CD4-positive, alpha-beta T cell treated with Interleukin-6 at 100 ng/mL for 8 hours (primary cell): ENCODE measurements at regions not wholly inside any gene's neighbourhood (a gene's known extent, or its start where the extent isn't known, plus 50 kb on each side); places are given as distances from the start of the nearest gene placed in this dataset.

Source experiments
- DNase-seq: peaks from one replicate; pipeline ENCODE4 v3.0.0-alpha.2; 2020; ENCODE audit warnings: mixed read lengths, low spot score

DNA sequence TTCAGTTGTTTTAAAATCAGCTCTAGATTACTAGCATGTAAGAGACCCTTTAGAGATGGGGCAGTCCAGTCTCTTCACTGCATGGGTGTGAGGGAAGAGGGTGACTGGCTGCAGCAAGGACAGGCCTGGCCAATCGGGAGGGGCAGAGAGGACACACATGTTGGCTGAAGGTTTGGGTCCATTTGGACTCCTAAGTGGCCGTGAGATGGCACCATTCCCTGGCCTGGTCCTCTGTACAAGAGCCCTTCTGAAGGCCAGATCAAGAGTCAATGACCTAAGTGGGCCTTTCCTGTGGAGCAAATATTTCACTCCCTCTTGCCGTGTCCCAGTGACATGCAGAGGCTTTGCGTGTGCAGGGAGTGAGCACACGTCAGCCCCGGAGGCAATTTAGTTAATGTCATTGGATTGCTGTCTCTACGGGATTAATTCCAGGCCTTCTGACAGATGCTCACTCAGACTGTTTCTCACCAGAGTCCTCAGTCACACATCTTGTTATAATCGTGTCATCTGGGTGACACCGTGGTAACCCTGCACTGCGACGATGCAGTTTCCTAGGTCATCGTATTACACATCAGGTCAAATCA, 613.0 kb downstream of the NPHP4 start:
- DNase-seq: no peak

- DNase-seq: no peak
Measured at GRCh38 chr1:5376538-5377247, 615.5 kb downstream of the NPHP4 start.

DNA sequence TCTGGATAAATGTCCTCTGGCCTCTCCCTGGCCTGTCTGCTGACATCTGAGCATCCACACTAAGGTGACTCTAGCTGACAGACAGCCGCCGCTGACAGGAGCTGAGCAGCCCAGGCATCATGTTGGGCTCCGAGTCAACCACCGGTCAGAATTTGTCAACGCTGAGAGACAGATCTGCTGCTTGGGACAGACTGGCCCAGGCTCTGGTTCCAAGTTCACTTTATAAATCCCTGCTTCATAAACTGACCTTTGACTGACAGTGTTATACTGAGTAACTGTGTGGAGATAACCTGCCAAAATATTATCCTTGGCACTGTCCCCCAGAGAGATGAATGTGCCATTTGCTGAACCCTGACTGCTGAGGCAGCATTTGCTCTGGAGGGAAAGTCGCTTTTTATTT, 616.7 kb downstream of the NPHP4 start:
- DNase-seq: no peak

GRCh38 chr1:5374192-5374591, 618.0 kb downstream of the NPHP4 start:
- no peak for DNase-seq

DNA sequence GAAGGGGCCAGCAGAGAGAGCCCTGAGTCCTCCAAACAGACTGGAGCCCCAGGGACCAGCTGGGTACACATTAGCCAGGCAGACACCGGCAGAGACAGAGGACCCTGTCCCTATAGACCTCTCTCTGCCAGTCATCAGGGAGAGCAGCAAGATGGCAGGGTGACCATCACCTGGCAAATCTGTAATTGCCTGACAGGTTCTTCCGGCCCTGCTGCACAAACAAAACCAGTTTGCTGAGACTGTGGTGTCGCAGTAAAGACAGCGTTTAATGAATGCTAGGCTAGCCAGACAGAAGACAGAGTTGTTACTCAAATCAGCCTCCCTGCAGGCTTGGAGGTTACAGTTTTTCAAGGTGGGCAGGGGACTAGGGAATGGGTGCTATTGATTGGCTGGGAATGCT, 618.9 kb downstream of the NPHP4 start:
- no peak for DNase-seq

- DNase-seq: no peak
Measured at GRCh38 chr1:5371270-5371669, 621.0 kb downstream of the NPHP4 start.

GRCh38 chr1:5370311-5370710, 621.9 kb downstream of the NPHP4 start:
- peak; percentile 29 for DNase-seq

- no peak for DNase-seq
Measured at GRCh38 chr1:5369223-5369622, 623.0 kb downstream of the NPHP4 start.

DNA sequence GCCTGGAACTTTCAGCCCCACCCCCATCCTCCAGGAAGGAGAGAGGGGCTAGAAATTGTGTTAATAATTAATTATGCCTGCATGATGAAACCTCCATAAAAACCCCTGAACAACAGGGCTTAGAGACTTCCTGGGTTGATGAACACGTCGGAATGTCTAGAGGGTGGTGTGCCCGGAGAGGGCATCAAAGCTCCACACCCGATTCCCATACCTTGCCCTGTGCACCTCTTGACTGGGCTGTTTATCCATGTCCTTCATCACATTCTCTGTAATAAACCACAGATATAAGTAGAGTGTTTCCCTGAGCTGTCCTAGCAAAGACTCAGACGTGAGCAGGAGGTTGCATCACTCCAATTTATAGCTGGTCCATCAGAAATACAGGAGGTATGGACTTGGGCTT, 624.0 kb downstream of the NPHP4 start:
- no peak for DNase-seq

GRCh38 chr1:5367306-5367705, 624.9 kb downstream of the NPHP4 start:
- DNase-seq: no peak

GRCh38 chr1:5365751-5366150, 626.5 kb downstream of the NPHP4 start:
- DNase-seq: no peak

GRCh38 chr1:5364591-5364990, 627.6 kb downstream of the NPHP4 start:
- DNase-seq: no peak

- no peak for DNase-seq
Measured at GRCh38 chr1:5354681-5355080, 637.5 kb downstream of the NPHP4 start.

DNA sequence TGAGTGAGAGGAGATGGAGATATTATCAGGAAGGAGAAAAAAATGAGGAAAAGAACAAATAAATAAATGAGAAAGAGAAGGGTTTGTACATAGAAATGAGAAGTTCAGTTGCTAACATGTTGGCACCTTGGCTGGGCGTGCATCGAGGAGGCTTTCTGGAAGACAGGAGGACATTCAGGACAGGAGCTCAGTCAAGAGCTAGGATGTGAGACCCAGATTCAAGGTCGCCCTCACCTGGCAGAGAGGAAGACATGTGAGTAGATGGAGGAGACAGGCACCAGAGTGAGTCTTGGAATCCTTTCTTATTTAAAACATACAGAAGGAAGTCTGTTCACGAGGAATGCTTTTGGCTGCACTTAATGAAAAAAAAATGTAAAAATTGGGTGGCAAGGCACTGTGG, 640.9 kb downstream of the NPHP4 start:
- no peak for DNase-seq

DNA sequence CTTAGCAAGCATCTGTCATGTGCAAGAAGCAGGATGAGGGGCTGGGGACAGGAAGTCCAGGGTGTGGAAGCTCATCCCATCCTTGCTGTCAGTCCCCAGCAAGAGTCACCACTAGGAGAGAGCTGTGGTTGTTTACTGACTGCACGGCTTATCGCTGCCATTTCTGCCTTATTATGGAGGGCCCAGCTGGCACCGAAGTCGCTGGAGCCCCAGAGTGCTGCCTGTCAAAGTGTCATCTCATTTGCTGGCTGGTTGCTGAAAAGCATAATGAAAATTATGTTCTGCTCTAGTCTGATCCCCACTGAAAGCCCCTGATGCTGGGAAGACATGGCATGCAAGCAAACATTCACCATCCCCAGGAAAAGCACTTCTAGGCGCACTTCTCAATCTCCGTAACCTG, 642.7 kb downstream of the NPHP4 start:
- DNase-seq: no peak

DNA sequence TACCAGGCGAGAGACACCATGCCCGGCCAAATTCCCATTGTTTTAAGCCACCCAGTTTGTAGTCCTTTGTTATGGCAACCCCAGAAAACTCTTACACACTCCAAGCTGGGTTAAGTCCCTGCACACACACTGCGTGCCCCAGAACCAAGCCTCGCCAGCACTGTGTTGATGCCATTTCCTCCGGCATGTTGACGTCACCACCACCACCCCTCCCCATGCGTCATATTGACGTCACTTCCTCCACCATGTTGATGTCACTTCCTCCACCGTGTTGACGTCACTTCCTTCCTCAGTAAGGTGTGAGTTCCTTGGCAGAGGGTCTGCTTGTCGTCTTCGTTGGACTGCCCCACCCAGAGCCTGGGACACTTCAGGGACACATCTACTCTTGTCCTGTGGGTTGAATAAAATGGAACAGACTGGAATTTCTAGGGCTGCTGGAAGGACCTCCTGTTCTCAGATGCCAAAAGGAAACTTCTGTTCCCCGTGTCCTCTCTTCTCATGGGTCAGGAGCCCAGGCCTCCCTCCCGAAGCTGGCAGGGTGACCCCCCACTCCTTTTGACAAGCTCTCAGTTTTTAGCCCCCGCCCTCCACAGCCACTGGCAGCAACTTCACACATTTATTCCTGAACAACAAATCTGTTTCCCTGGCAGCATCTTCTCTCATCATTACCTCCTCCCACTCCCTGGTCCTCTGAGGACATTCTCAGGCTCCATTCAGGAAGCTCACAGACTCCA, 643.3 kb downstream of the NPHP4 start:
- no peak for DNase-seq

DNA sequence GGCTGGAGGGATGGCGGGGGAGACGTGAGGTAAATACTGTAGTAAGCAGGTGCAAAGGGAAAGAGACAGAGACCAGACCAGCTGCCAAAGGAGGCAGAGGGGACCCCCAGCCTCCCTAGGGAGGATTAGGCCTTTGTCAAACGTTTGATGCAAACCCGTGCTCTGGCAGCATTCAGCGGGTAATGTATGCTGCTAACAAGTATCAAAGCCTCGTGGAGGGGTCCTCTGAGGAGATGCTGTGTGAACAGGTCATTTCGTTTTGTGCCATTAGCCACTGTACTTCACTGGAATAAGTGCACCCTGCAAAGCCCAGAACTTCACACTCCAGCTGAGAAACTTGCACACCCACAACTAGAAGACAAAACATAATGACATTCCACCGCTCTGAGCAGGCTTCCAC, 644.5 kb downstream of the NPHP4 start:
- DNase-seq: no peak

GRCh38 chr1:5345556-5345955, 646.7 kb downstream of the NPHP4 start:
- no peak for DNase-seq

GRCh38 chr1:5343256-5344020, 648.8 kb downstream of the NPHP4 start:
- no peak for DNase-seq

DNA sequence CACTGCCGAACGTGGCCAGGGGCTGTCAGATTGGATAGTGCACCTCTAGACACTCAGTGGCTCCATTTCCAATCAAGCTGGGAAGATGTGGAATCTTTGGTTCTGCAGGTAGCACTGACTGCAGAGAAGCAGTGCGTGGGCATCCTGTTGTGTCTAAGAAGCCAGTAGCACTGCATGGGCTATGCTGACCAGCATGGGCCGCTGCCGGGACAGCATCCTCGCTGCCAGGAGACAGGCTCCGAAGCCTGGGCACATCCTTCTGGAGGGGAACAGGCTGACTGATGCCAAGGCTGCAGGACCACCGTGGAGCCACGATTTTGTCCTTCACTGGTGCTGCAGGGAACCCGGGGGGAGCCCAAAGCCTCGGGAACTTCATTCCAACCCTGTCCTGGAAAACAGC, 649.4 kb downstream of the NPHP4 start:
- DNase-seq: no peak

GRCh38 chr1:5342172-5342571, 650.1 kb downstream of the NPHP4 start:
- DNase-seq: no peak

GRCh38 chr1:5341471-5341870, 650.8 kb downstream of the NPHP4 start:
- no peak for DNase-seq
